ENCODE measurements at regions not wholly inside any gene's neighbourhood (a gene's known extent, or its start where the extent isn't known, plus 50 kb on each side); places are given as distances from the start of the nearest gene placed in this dataset.

DNA sequence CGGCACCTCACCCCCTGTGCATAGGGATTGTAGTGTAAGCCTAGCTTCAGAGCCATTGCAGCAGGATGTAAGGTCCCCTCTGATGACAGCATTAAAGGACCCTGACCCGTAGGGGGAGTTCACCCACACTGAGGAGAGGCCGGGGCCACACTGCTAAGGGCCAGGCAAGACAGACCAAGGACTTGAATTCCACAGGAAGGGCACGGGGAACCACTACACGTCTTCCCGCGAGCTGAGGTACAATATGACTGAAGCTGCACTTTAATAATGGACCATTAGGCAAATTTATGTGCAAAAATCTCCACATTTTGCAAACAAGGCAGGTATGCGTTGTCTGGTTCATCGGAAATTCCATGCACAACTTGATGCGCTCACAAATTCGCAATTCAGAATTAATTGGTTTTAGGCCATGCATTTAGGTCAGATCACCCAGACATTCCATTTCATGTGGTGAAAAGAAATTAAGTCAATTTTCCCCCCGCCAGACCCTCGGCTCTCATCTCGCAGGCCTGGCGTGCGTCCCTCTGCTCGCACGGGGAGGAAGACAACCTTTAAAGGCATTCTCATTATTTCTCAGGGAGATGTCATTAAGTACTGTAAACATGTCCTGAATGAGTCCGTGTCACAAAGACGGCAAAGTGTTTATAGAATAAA, 111.8 kb downstream of the FOXA2 start:
- Histone ChIP-seq H3K9ac (ENCODE audit: insufficient read depth in 1 of 2, low read length in 2 of 2) (no peak overlapping the region), H3K4me1 (ENCODE audit: control insufficient read depth in 5 of 5, insufficient read depth in 5 of 5, low read length in 5 of 5) (peaks cover 0 to 6% (median 0%) of the 10 kb centered on the region in 5 donors), H3K9me3 (ENCODE audit: control insufficient read depth in 4 of 4, insufficient read depth in 3 of 4, low read length in 3 of 4) (no peaks in the 10 kb centered on the region), H3K36me3 (ENCODE audit: control insufficient read depth in 4 of 4, insufficient read depth in 4 of 4, low read length in 4 of 4) (no peaks in the 10 kb centered on the region), H3K4me3 (no peak overlapping the region), H3K27ac (ENCODE audit: low read depth in 1 of 2, low read length in 1 of 2) (no peak overlapping the region), H3K27me3 (ENCODE audit: control insufficient read depth in 3 of 3, insufficient read depth in 3 of 3, low read length in 2 of 3) (no peaks in the 10 kb centered on the region)
- 75 to 80% methylated on average over 20 of the region's 20 CpGs for WGBS, 2 donors
- DNase-seq (no peak), ATAC-seq (ENCODE audit: insufficient read depth, low FRiP score) (no peak)
- TF ChIP-seq, protein P1, sequence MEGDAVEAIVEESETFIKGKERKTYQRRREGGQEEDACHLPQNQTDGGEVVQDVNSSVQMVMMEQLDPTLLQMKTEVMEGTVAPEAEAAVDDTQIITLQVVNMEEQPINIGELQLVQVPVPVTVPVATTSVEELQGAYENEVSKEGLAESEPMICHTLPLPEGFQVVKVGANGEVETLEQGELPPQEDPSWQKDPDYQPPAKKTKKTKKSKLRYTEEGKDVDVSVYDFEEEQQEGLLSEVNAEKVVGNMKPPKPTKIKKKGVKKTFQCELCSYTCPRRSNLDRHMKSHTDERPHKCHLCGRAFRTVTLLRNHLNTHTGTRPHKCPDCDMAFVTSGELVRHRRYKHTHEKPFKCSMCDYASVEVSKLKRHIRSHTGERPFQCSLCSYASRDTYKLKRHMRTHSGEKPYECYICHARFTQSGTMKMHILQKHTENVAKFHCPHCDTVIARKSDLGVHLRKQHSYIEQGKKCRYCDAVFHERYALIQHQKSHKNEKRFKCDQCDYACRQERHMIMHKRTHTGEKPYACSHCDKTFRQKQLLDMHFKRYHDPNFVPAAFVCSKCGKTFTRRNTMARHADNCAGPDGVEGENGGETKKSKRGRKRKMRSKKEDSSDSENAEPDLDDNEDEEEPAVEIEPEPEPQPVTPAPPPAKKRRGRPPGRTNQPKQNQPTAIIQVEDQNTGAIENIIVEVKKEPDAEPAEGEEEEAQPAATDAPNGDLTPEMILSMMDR (IDR thresholded peaks at IDR 0.05; ENCODE audit: control extremely low read depth, extremely low read depth): no peak

DNA sequence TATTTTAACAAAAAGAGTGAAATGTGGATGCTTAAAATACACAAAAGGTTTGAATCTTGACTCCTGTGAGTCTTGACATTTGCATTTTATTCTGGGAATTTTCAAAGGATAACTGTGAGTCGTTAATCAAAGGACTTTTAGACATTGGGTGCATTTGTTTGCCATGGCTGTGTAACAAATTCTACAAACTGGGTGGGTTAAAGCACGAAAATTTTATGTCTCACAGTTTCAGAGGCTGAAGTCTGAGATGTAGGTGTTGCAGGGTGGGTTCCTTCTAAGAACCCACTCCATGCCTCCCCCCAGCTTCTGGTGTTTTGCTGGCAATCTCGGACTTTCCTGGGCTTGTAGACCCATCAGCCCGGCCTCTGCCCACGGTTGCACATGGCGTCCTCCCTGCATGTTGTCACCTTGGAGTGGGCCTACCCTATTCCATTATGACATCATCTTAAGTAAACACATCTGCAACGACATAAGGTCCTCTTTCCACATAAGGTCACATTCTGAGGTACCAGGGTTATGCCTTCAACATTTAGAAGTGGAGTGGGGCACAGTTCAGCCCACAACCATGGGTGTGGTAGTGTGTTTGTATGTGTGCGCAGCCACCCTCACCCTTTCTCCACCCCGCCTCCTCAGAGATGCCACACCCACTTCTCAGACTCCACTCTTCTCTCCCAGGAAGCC, 113.1 kb downstream of the FOXA2 start:
- no peaks in the 10 kb centered on the region for H3K9me3 ChIP-seq (ENCODE audit: control insufficient read depth in 4 of 4, insufficient read depth in 3 of 4, low read length in 3 of 4)
- H3K27ac ChIP-seq (ENCODE audit: low read depth in 1 of 2, low read length in 1 of 2): no peak overlapping the region
- no peak overlapping the region for H3K9ac ChIP-seq (ENCODE audit: insufficient read depth in 1 of 2, low read length in 2 of 2)
- no peak overlapping the region for H3K4me3 ChIP-seq
- ATAC-seq (ENCODE audit: insufficient read depth, low FRiP score) (no peak), DNase-seq (no peak)
- peaks cover 0 to 6% (median 0%) of the 10 kb centered on the region in 5 donors for H3K4me1 ChIP-seq (ENCODE audit: control insufficient read depth in 5 of 5, insufficient read depth in 5 of 5, low read length in 5 of 5)
- no peaks in the 10 kb centered on the region for H3K27me3 ChIP-seq (ENCODE audit: control insufficient read depth in 3 of 3, insufficient read depth in 3 of 3, low read length in 2 of 3)
- H3K36me3 ChIP-seq (ENCODE audit: control insufficient read depth in 4 of 4, insufficient read depth in 4 of 4, low read length in 4 of 4): no peaks in the 10 kb centered on the region
- WGBS, 2 donors: 71 to 79% methylated on average over 9 of the region's 9 CpGs
- TF ChIP-seq, protein P1 (IDR thresholded peaks at IDR 0.05; ENCODE audit: control extremely low read depth, extremely low read depth): no peak

DNA sequence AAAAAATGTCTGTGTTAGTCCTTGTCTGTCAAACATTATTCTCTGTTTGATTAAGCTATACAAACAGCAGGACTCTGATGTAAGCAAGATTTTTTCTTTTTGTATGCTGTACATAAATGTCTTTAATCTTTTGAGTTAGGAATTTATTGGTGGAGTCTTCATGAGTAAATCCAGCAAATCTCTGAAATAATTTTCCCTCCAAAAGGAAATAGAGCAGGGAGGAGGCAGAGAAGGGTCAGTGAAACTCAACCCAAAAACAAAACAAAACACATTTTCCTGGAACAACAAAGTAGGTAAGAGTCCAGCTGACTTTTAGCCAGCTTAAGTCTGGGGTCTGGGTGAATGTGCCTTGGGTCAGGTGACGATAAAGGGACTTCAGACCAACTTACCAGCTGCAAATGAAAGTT, 113.7 kb downstream of the FOXA2 start:
- Histone ChIP-seq H3K4me1 (ENCODE audit: control insufficient read depth in 5 of 5, insufficient read depth in 5 of 5, low read length in 5 of 5) (peaks cover 0 to 6% (median 0%) of the 10 kb centered on the region in 5 donors), H3K27me3 (ENCODE audit: control insufficient read depth in 3 of 3, insufficient read depth in 3 of 3, low read length in 2 of 3) (no peaks in the 10 kb centered on the region), H3K36me3 (ENCODE audit: control insufficient read depth in 4 of 4, insufficient read depth in 4 of 4, low read length in 4 of 4) (no peaks in the 10 kb centered on the region), H3K9me3 (ENCODE audit: control insufficient read depth in 4 of 4, insufficient read depth in 3 of 4, low read length in 3 of 4) (no peaks in the 10 kb centered on the region), H3K9ac (ENCODE audit: insufficient read depth in 1 of 2, low read length in 2 of 2) (no peak overlapping the region), H3K4me3 (no peak overlapping the region), H3K27ac (ENCODE audit: low read depth in 1 of 2, low read length in 1 of 2) (no peak overlapping the region)
- TF ChIP-seq, protein P1 (IDR thresholded peaks at IDR 0.05; ENCODE audit: control extremely low read depth, extremely low read depth): no peak
- ATAC-seq (ENCODE audit: insufficient read depth, low FRiP score) (no peak), DNase-seq (no peak)
- 74 to 76% methylated on average over 1 of the region's 1 CpG for WGBS, 2 donors
